Lower leg skin (tissue), 3 donors: ENCODE measurements at regions not wholly inside any gene's neighbourhood (a gene's known extent, or its start where the extent isn't known, plus 50 kb on each side); places are given as distances from the start of the nearest gene placed in this dataset.
"Not testable (repeated sequence)": the region's sequence is repeated elsewhere in the genome, so short reads cannot be mapped to it uniquely, and the experiment has no call there.

ENCODE experiments used
- CTCF ChIP-seq, 3 donors: fragments of 450-650 bp; IDR thresholded peaks; one replicate each; pipeline ENCODE4 v1.5.1; 2016; ENCODE audit warnings: antibody characterized with exemption in 3 of 3, mild to moderate bottlenecking in 3 of 3, moderate library complexity in 2 of 3
- POLR2A ChIP-seq, 2 donors: fragments of 450-650 bp; IDR thresholded peaks; one replicate each; pipeline ENCODE4 v1.6.1; 2016 to 2017; ENCODE audit warnings: antibody characterized with exemption in 2 of 2, mild to moderate bottlenecking in 1 of 2, moderate library complexity in 1 of 2

GRCh38 chr2:89895629-89896028 lies 1204.2 kb downstream of the RPIA start:
- TF ChIP-seq CTCF, POLR2A (IDR thresholded peaks at IDR 0.05): not testable (repeated sequence)
